ENCODE measurements at regions not wholly inside any gene's neighbourhood (a gene's known extent, or its start where the extent isn't known, plus 50 kb on each side); places are given as distances from the start of the nearest gene placed in this dataset.
A peak's percentile ranks its signal among the peaks of the same experiment; 100 is the strongest.

GRCh38 chr6:121526282-121526681 lies 90.8 kb downstream of the GJA1 start:
- Histone ChIP-seq H3K4me3 (no peak overlapping the region), H3K9ac (no peak overlapping the region), H3K79me2 (ENCODE audit: low read depth) (no peaks in the 10 kb centered on the region), H3K27ac (no peak overlapping the region), H3K36me3 (no peaks in the 10 kb centered on the region), H3K4me1 (no peaks in the 10 kb centered on the region), H3K9me3 (ENCODE audit: low read depth) (no peaks in the 10 kb centered on the region), H3K27me3 (no peaks in the 10 kb centered on the region), H4K20me1 (ENCODE audit: low read depth) (no peaks in the 10 kb centered on the region), H3F3A (ENCODE audit: low read depth) (no peaks in the 10 kb centered on the region), H2AFZ (replicated peaks) (no peak overlapping the region), H3K4me2 (no peak overlapping the region)
- H3K4me1 Mint-ChIP-seq = peaks cover 13% of the 10 kb centered on the region
- H3K36me3 Mint-ChIP-seq = no peaks in the 10 kb centered on the region
- TF ChIP-seq EZH2phosphoT487 (IDR thresholded peaks at IDR 0.05) = no peak
- no peak for TF ChIP-seq EZH2 (IDR thresholded peaks at IDR 0.05)
- TF ChIP-seq CTCF (IDR thresholded peaks at IDR 0.05) = no peak
- H3K9me3 Mint-ChIP-seq = no peaks in the 10 kb centered on the region
- no peak overlapping the region for H3K27ac Mint-ChIP-seq
- H3K27me3 Mint-ChIP-seq (ENCODE audit: insufficient read depth, low read depth) = no peaks in the 10 kb centered on the region
- DNase-seq (ENCODE audit: low spot score) = no peak
- H3K4me3 Mint-ChIP-seq = no peak overlapping the region

DNA sequence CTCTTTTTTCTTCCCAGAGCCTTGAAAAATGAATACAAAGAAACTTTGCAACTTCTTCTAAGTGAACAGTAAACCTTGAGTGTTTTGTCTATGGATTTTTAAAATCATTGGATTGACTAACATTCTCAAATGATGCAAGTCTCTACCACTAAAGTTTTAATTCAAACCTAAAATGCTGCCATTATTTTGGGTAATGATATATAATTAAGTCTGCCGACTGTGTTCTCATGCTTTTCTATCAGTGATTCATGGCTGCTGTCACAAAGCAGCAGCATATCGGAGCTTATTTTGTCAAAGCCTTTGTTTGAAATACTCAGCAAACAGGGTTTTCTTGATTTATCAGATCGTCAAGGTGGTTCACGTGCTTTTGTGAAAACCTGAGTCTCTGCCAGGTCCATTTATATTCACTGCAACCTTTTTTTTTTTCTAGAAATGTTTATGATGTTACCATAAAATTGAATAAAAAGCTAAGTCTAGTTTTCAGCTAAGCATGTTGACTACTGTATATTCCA lies 96.3 kb downstream of the GJA1 start:
- H3K36me3 Mint-ChIP-seq = no peaks in the 10 kb centered on the region
- Histone ChIP-seq H3K9ac (no peak overlapping the region), H2AFZ (replicated peaks) (no peak overlapping the region), H3K27me3 (no peaks in the 10 kb centered on the region), H3K36me3 (no peaks in the 10 kb centered on the region), H3K4me2 (no peak overlapping the region), H3K9me3 (ENCODE audit: low read depth) (no peaks in the 10 kb centered on the region), H3F3A (ENCODE audit: low read depth) (no peaks in the 10 kb centered on the region), H4K20me1 (ENCODE audit: low read depth) (no peaks in the 10 kb centered on the region), H3K4me3 (no peak overlapping the region), H3K79me2 (ENCODE audit: low read depth) (no peaks in the 10 kb centered on the region), H3K4me1 (peaks cover 21% of the 10 kb centered on the region), H3K27ac (no peak overlapping the region)
- TF ChIP-seq EZH2phosphoT487 (IDR thresholded peaks at IDR 0.05) = no peak
- TF ChIP-seq EZH2 (IDR thresholded peaks at IDR 0.05) = no peak
- no peak for TF ChIP-seq CTCF (IDR thresholded peaks at IDR 0.05)
- no peak for DNase-seq (ENCODE audit: low spot score)
- H3K4me3 Mint-ChIP-seq = no peak overlapping the region
- no peak overlapping the region for H3K27ac Mint-ChIP-seq
- peaks cover 14% of the 10 kb centered on the region for H3K4me1 Mint-ChIP-seq
- no peaks in the 10 kb centered on the region for H3K9me3 Mint-ChIP-seq
- no peaks in the 10 kb centered on the region for H3K27me3 Mint-ChIP-seq (ENCODE audit: insufficient read depth, low read depth)

GRCh38 chr6:121533321-121533841 lies 97.9 kb downstream of the GJA1 start:
- H3K27me3 Mint-ChIP-seq (ENCODE audit: insufficient read depth, low read depth) = no peaks in the 10 kb centered on the region
- H3K4me3 Mint-ChIP-seq = no peak overlapping the region
- Histone ChIP-seq H3K27ac (no peak overlapping the region), H3K4me3 (no peak overlapping the region), H4K20me1 (ENCODE audit: low read depth) (no peaks in the 10 kb centered on the region), H3K27me3 (no peaks in the 10 kb centered on the region), H3F3A (ENCODE audit: low read depth) (no peaks in the 10 kb centered on the region), H2AFZ (replicated peaks) (no peak overlapping the region), H3K9me3 (ENCODE audit: low read depth) (no peaks in the 10 kb centered on the region), H3K79me2 (ENCODE audit: low read depth) (no peaks in the 10 kb centered on the region), H3K36me3 (no peaks in the 10 kb centered on the region), H3K4me1 (peaks cover 21% of the 10 kb centered on the region), H3K9ac (no peak overlapping the region), H3K4me2 (no peak overlapping the region)
- H3K27ac Mint-ChIP-seq = peak overlapping the region; percentile 33
- TF ChIP-seq CTCF (IDR thresholded peaks at IDR 0.05) = no peak
- TF ChIP-seq EZH2 (IDR thresholded peaks at IDR 0.05) = no peak
- TF ChIP-seq EZH2phosphoT487 (IDR thresholded peaks at IDR 0.05) = no peak
- no peaks in the 10 kb centered on the region for H3K9me3 Mint-ChIP-seq
- no peaks in the 10 kb centered on the region for H3K36me3 Mint-ChIP-seq
- peaks cover 14% of the 10 kb centered on the region for H3K4me1 Mint-ChIP-seq
- DNase-seq (ENCODE audit: low spot score) = no peak

Data from neural progenitor cell (in vitro differentiated cells).